ENCODE measurements at regions not wholly inside any gene's neighbourhood (a gene's known extent, or its start where the extent isn't known, plus 50 kb on each side); places are given as distances from the start of the nearest gene placed in this dataset.

DNA sequence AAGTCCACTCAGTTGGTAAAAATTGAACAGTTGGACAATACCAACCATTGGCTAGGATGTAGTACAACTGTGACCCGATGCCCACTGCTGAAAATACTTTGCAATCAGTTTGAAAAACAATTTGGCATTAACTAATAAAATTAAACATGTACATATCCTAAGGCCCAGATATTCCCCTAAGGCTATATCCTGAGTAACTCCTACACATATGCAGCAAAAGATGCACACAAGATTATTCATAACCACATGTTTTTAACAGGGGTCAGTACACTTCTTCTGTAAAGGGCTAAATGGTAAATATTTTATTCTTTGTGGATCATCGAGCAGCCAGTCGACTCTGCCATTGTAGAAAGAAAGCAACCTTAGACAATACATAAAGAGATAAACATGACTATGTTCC, 116.3 kb downstream of the MEX3B start:
- TF ChIP-seq POLR2AphosphoS5 (IDR thresholded peaks at IDR 0.05; ENCODE audit: low read depth, low read length) (no peak), POLR2A (IDR thresholded peaks at IDR 0.05; ENCODE audit: low read depth, low read length) (no peak), TAF1 (IDR thresholded peaks at IDR 0.05; ENCODE audit: low read depth, low read length) (no peak), POU2F2 (IDR thresholded peaks at IDR 0.05; ENCODE audit: low read depth, low read length) (no peak), SPI1 (IDR thresholded peaks at IDR 0.05; ENCODE audit: low read depth, low read length) (no peak)

Data from GM12891 (cell line).